ENCODE measurements at regions not wholly inside any gene's neighbourhood (a gene's known extent, or its start where the extent isn't known, plus 50 kb on each side); places are given as distances from the start of the nearest gene placed in this dataset.

- no peak for DNase-seq (ENCODE audit: low spot score)
Observed at GRCh38 chr9:99366183-99366582, 144.1 kb downstream of the SEC61B start.

DNA sequence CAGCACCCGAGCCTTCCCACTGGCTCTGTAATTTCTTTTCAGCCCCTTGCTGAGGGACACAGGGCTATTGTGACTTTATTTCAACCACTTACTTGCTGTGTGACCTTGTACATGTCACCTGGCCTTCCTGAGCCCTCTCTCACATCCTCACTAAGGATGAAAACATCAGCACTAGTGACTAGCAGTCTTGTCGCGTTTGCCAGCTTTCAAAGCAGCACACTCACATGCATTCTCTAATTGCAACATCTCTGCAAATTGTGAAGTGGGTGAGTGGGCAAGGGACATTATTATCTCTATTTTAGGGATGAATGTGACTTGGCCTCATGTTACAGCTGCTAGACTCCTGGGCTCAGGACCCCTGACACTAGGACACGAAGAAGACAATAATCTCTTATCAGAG is 144.5 kb downstream of the SEC61B start:
- DNase-seq (ENCODE audit: low spot score) = no peak

GRCh38 chr9:99368341-99369326 is 146.6 kb downstream of the SEC61B start:
- DNase-seq (ENCODE audit: low spot score) = no peak

- DNase-seq (ENCODE audit: low spot score) = no peak
Observed at GRCh38 chr9:99369327-99369722, 147.2 kb downstream of the SEC61B start.

DNA sequence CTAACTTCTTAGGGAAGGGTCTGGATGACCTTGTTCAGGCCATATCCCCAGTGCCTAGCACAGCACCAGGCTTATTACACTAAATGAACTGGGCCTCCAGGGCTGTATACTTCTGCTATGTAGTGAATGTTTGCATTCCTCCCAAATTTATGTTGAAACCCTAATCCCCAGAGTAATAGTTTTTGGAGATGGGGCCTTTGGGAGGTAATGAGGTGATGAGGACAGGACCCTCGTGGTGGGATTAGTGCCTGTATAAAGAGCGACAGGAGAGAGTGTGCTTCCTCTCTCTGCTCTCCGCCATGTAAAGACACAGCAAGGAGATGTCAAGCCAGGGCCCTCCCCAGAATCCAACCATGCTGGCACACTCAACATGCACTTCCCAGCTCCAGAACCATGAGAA is 148.3 kb downstream of the SEC61B start:
- DNase-seq (ENCODE audit: low spot score) = no peak

DNA sequence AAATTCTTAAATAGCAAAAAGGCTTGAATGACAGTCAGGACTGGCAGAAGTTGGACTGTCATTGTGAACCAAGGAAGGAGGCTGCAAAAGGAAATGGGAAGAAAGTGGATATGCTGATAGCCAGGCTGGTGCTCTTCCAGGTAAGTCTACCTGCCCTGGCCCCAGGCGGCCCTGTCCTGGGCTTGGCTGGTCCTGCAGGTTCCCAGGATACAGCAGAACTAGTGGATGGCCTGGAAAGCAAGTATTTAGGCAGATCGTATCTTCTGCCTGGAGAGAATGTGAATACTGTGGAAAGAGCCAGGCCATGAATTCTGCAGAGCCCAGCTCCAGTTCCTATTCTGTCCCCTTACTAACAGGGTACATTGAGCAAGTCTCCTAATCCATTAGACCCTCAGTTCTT is 149.3 kb downstream of the SEC61B start:
- DNase-seq (ENCODE audit: low spot score) = no peak

GRCh38 chr9:99373912-99374311 is 151.8 kb downstream of the SEC61B start:
- DNase-seq (ENCODE audit: low spot score) = no peak

DNA sequence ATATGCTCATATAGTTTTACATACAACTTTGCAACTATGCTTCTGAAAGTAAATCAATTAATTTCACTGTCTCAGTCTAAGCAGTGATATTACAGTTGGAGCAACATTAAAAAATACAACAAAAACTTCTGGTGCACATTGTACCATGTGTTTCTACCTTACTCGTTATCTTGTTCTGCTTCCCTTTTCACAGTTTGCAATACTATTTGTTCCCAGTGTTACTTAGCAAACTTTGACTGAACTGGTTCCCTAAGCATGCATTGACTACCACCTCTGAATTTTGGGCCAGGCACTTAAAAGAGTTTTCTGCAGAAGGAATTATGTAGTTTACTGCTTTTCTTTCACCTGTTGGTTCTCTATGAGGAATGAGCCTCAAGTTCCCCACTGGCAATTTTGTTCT is 152.7 kb downstream of the SEC61B start:
- no peak for DNase-seq (ENCODE audit: low spot score)

GRCh38 chr9:99375481-99375880 is 153.4 kb downstream of the SEC61B start:
- DNase-seq (ENCODE audit: low spot score) = no peak

- no peak for DNase-seq (ENCODE audit: low spot score)
Observed at GRCh38 chr9:99377790-99378775, 156.0 kb downstream of the SEC61B start.

DNA sequence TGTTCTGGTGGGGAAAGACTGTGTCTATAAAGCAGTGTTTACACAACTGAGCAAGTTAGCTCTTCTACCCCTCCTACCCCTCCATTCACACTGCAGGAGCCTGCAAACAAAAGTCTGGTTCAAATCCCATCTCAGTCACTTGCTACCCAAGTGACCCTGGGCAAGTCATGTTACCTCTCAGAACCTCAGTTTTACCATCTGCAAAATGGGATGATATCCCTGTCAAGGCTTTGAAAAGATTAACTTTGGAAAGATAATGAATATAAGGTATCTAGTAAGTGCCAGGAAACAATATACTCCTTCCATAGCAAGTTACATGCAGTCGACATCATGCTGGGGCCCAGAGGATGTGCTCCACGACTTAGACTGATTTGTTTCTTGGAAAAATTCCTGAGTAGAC is 161.5 kb downstream of the SEC61B start:
- no peak for DNase-seq (ENCODE audit: low spot score)

- DNase-seq (ENCODE audit: low spot score) = no peak
Observed at GRCh38 chr9:99385215-99385614, 163.1 kb downstream of the SEC61B start.

DNA sequence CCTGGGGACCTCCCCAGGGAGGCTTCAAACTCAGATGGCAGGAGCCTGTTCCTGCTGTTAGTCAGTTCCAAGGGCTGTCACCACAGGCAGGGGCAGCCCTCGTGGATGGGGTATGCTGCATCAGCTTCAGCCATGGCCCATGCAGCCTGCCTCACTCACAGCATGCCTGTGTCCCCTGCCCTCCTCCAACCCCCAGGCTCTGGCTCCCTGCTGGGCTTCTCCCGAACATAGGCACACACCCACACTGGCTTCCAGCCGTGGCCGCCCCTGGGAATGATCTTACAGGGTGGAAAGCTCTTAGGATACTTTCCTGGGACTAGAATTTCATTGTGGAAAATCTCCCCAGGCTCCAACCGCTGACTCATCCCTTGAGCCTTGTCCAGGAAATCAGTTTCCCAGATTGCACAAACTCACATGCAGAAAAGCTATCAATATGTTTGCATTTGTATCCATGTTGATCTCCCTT is 163.8 kb downstream of the SEC61B start:
- no peak for DNase-seq (ENCODE audit: low spot score)

DNA sequence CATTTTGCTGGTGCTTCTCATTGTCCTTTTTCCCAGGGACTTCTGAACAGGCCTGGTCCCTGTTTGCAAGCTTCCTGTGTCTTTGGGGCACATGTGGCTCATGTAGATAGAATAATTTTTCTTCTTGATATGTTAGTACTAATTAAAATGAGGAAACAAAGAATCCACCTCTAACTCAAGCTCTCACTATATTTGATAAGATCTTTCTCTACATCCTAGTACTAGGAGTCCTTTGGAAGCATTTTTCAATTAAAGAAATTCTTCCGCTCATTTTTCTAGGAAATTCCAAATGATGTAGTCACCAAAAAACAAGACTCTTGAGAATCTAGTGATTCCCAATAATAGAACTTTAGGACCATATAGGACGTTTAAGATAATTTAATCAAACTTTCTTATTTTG is 165.3 kb downstream of the SEC61B start:
- no peak for DNase-seq (ENCODE audit: low spot score)

GRCh38 chr9:99389087-99390033 is 167.3 kb downstream of the SEC61B start:
- DNase-seq (ENCODE audit: low spot score) = no peak

DNA sequence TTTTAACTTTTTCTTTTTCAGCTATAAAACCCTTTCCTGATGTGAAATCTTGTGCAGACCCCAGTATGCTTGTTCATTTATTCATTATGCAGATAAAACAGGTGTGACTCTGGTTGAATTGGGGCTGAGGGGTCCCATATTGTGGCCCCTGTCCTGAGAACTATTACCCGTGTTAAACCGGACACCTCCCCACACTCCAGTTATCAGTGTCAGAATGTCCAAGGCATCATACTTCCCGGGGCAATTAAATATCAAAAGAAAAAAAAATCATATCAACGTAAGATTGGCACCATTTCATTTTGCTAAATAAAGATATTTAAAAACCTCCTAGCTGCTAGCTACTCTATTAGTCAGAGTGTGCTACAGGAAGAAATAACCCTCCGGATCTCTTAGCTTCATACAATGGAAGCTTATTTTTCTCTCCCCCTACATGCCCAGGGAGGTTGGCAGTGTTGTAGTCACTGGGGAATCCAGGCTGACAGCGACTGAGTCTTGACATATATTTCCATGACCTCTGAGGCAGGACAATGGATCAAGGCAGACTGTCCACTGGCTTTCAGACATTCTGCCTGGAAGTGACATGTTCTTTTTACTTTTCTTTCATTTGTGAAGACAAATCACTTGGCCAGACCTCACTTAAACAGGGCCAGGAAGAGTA is 170.0 kb downstream of the SEC61B start:
- DNase-seq (ENCODE audit: low spot score) = no peak

- no peak for DNase-seq (ENCODE audit: low spot score)
Observed at GRCh38 chr9:99392986-99393385, 170.9 kb downstream of the SEC61B start.

DNA sequence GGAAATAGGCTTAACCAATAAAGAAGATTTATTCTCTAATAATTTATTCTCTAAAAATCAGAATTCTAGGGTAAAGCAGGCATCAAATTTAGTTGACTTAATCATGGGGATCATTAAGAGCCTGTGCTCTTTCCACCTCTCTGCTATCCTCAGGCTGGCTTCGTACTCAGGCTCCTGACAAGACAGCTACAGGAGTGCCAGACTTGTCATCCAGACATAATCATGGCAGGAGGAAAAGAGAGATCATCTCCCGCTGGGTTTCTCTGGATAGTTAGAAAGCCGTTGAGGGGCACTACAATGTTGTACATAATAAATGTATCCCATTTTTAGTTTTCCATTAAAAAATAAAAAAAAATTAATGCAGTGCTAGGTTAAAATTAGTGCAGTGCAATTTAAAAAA is 171.9 kb downstream of the SEC61B start:
- DNase-seq (ENCODE audit: low spot score) = no peak

DNA sequence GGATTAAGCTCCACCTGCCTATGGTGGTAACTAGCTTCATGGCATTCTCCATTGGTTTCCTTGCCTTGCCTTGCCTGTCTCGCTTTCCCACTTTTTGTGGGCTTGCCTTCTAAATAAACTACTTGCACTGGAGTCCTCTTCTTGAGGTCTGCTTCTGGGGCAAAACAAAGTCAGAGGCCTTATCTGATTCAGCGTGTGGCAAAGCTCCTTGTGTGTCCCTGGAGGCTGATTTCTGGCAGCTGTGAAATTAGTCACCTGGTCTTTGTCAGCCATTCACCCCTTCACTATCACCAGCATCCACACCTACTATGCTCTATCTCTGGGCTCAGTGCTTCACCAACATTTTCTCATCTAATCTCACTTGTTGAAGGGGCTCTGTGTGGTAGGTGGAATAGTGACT is 176.2 kb downstream of the SEC61B start:
- no peak for DNase-seq (ENCODE audit: low spot score)

GRCh38 chr9:99399474-99399873 is 177.4 kb downstream of the SEC61B start:
- no peak for DNase-seq (ENCODE audit: low spot score)

DNA sequence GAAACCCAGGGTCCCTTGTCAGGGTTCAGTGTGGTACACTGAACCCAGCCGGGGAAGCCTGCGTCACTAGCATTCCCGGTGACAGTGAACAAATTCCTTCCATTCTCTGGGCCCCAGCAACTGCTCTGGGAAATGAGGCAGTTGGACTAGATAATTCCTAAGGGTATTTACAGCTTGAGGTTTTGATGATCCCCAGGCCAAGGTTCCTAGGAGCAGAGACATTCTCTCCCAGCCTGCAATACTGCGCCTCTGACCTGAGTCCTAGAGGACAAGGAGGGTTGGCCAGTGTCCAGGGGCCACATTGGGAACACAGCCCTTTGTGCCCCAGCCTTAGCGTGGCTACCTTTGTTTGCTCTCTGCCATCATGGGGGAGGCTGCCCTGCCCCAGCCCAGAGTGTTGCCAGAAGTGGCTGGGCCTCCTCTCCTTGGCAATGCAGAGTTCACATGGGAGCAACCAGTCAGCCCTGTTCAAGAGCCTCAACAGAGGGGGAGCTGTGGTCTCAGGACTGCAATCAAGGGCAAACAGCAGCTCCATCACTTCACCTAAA is 178.2 kb downstream of the SEC61B start:
- no peak for DNase-seq (ENCODE audit: low spot score)
